ENCODE measurements at regions not wholly inside any gene's neighbourhood (a gene's known extent, or its start where the extent isn't known, plus 50 kb on each side); places are given as distances from the start of the nearest gene placed in this dataset.
"Not testable (repeated sequence)": the region's sequence is repeated elsewhere in the genome, so short reads cannot be mapped to it uniquely, and the experiment has no call there.

- DNase-seq: no peak
Observed at GRCh38 chr7:79709574-79710409, 256.3 kb upstream of the MAGI2 start.

GRCh38 chr7:79702116-79702515 lies 248.6 kb upstream of the MAGI2 start:
- no peak for DNase-seq

- DNase-seq: no peak
Observed at GRCh38 chr7:79692015-79692414, 238.5 kb upstream of the MAGI2 start.

DNA sequence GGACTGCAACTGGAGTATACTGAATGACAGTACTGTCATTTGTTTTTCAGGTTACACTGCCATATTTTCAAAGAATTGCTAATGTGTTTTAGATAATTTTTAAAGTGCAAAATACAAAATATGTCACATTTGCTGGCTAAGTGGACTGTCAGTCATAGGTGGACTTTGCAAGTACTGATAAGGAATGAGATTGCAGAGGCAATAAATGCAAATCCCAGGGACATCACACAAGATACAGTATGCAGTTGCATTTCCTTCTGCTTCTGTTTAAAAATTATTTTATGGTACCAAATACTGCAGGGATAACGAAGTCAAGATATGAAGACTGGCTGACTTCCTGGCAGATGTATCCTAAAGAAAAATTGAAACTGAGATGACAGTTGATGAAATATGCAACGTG lies 237.6 kb upstream of the MAGI2 start:
- DNase-seq: no peak

GRCh38 chr7:79684384-79684783 lies 230.9 kb upstream of the MAGI2 start:
- DNase-seq: no peak

GRCh38 chr7:79683916-79684315 lies 230.4 kb upstream of the MAGI2 start:
- DNase-seq: no peak

DNA sequence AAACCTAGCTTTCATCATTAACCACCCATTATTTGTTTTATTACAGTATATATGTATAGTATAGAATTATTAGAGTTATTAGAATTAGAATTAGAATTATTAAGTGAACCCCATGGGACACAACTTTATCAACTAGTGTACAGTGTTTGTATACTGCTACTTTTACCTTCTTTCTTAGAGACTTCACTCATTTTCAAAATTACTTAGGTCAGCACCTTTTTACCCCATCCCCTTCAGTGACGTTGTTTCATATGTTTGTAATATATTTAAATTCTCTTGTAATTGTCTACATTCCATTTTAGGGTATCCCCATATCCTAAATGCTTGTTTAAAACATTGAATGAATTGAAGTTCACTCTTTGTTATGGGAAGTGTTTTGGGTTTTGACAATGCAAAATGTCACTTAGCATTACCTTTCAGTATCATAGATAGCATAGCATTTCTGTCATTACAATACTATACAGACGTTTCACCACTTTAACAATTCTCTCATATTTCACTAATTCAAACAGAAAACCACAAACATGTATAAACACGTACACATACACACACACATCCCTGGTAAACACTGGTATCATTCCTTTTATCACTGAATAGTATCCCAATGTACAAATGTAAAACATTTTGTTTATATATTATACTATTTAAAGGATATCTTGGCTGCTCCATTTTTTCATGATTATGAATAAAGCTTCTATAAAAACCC lies 229.9 kb upstream of the MAGI2 start:
- no peak for DNase-seq

DNA sequence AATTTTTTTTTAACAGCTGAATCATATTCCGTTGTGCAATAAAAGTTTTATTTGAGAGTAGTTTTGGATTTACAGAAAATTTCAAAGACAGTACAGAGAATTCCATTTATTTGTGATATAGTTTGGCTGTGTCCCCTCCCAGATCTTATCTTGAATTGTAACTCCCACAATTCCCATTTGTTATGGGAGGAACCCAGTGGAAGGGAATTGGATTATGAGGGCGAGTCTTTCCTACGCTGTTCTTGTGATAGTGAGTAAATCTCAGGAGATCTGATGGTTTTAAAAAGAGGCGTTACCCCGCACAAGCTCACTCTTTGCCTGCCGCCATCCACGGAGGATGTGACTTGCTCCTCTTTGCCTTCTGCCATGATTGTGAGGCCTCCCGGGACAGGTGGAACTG lies 228.0 kb upstream of the MAGI2 start:
- DNase-seq: no peak

DNA sequence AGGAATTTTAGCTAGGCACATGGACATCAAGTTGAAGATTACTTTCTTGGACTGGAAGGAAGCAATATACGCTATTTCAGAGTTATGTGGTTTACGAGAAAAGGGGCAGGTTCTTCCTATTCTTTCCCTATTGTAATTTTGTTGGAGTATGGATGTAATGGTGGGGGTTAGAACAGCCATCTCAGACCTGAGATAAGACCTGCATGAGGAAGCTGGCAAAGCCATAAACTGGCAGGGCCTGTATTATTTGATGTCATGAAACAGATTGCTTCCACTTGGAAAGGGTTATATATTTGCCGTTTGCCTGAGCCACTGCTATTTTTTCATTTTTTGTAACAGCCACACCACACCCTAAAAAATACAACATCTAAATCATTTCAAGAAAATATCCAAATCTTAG lies 220.5 kb upstream of the MAGI2 start:
- no peak for DNase-seq

- DNase-seq: no peak
Observed at GRCh38 chr7:79673421-79673820, 220.0 kb upstream of the MAGI2 start.

- no peak for DNase-seq
Observed at GRCh38 chr7:79668292-79668691, 214.8 kb upstream of the MAGI2 start.

- DNase-seq: no peak
Observed at GRCh38 chr7:79666472-79666871, 213.0 kb upstream of the MAGI2 start.

DNA sequence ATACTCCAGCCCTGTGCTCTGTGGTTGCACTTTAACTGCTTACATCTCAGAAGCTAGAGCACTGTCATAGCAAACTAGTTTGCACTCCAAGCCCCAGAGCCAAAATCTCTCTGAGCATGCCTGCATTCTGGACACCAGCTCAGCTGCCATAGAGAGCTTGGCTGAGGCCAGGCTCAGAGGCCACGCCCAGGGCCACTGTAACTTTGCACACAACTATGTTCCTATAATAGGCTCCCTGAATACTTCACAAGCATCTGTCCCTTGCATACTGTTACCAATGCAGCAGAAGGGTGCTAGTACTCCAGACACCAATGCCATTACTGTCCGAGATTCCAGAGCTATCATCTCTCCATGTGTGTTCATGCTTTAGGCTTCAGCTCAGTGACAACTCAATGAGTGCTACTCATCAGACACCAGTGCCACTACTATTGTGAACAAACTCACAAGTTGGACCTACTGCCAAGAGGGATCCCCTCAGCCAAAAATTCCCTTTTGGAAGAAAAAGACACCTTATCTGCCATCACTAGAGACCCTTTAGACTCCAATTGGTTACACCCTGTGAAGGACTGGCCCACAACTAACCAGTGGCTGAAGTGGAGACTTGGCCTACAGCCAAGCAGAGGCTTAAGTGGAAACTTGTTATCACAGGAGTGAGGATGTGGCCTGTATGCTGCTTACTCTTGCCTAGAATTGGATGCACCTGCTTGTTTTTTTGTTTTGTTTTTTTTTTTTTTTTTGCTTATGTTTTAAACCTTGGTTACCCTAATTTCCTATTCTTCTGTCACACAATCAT lies 211.6 kb upstream of the MAGI2 start:
- peak; percentile 22 for DNase-seq

GRCh38 chr7:79658304-79658703 lies 204.8 kb upstream of the MAGI2 start:
- DNase-seq: no peak

DNA sequence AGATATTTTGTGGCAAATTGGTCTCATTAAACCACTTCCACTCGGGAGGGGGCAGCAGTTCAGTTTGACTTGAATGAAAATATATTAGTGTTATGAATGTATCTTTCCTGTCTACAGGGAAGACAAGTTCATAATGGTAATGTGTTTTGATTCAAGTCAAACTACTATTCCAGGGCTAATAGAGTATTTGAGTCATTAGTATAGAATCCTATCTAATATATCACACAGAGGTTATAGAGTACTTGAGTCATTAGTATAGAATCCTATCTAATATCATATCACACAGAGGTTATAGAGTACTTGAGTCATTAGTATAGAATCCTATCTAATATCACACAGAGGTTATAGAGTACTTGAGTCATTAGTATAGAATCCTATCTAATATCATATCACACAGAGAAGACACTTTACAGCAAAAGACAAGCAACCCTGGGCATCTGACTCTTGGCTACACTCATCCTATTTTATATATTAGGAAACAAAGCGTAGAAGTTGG lies 199.7 kb upstream of the MAGI2 start:
- DNase-seq: no peak

GRCh38 chr7:79652619-79653018 lies 199.2 kb upstream of the MAGI2 start:
- no peak for DNase-seq

DNA sequence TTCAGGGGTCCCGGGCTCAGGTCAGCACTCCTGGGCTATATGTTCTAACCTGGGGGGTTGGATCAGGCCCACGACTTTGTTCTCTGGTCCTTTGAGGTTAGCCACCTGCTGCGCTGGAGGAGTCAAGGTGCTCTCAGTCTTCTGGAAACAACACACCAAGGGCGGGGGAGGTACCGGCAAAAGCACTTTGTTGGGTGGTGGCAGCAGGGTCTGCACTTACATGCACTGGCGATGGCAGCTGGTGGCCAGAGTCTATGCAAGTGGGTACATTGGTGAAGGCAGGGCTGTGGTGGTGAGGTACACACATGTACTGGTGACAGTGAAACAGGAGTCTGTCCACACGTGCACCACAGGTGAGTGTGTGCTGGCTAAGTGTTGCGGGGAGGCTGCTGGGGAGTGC lies 194.2 kb upstream of the MAGI2 start:
- no peak for DNase-seq

DNA sequence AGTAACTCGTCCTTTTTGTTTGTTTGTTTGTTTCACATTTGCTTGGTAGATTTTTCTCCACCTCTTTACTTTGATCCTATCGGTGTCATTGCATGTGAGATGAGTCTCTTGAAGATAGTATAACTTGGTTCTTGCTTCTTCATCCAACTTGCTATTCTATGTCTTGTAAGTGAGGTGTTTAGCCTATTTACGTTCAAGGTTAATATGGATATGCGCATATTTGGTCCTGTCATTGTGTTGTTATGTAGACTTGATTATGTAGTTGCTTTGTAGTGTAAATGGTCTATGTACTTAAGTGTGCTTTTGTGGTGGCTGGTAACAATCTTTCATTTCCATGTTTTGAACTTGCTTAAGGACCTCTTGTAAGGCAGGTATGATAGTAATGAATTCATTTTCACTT lies 192.8 kb upstream of the MAGI2 start:
- no peak for DNase-seq

GRCh38 chr7:79636849-79637248 lies 183.4 kb upstream of the MAGI2 start:
- no peak for DNase-seq

GRCh38 chr7:79625921-79626320 lies 172.5 kb upstream of the MAGI2 start:
- DNase-seq: not testable (repeated sequence)

DNA sequence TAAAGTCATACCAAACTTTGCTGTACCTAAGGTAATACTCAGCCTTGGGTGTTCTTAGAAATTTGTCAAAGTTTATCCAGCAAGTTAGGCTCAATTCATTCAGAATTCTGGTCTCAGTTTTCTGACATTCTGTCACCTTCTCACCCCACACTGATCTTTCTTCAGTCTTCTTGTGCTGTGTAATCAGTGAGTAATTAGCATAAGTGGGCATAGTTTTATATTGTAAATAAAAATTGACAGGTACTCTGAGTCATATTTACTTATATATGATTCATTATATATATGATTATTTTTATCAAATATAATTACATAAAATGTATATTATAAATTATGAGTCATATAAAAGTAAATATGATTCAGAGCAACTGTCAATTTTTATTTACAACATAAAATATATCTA lies 170.9 kb upstream of the MAGI2 start:
- DNase-seq: no peak

GRCh38 chr7:79622781-79623180 lies 169.3 kb upstream of the MAGI2 start:
- no peak for DNase-seq

DNA sequence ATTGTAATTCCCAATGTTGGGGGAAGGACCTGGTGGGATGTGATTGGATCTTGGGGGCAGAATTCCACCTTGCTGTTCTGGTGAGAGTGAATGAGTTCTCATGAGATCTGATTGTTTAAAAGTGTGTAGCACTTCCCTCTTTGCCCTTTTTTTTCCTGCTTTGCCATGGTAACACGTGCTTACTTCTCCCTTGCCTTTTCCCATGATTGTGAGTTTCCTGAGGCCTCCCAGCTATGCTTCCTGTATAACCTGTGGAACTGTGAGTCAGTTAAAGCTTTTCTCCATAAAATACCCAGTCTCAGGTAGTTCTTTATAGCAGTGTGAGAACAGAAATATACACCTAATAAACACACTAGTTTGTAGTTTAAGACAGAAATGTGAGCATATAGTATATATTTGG lies 166.8 kb upstream of the MAGI2 start:
- no peak for DNase-seq

GRCh38 chr7:79619216-79619615 lies 165.7 kb upstream of the MAGI2 start:
- DNase-seq: no peak
